ENCODE measurements at regions not wholly inside any gene's neighbourhood (a gene's known extent, or its start where the extent isn't known, plus 50 kb on each side); places are given as distances from the start of the nearest gene placed in this dataset.

- FAIRE-seq (no peak), DNase-seq (ENCODE audit: low read depth) (no peak)
- Histone ChIP-seq H3K27me3 (ENCODE audit: control insufficient read depth, insufficient read depth, low read length) (no peaks in the 10 kb centered on the region), H3K4me3 (ENCODE audit: low read depth, low read length) (no peak overlapping the region), H3K36me3 (ENCODE audit: control insufficient read depth, insufficient read depth, low read length) (no peaks in the 10 kb centered on the region)
- TF ChIP-seq CTCF (IDR thresholded peaks at IDR 0.05; ENCODE audit: insufficient read depth, low read length, severe bottlenecking): no peak
These were observed 170.1 kb downstream of the SIPA1L2 start for GRCh38 chr1:232459826-232460225.

GRCh38 chr1:232459087-232459486 is 170.8 kb downstream of the SIPA1L2 start:
- no peak for FAIRE-seq
- TF ChIP-seq CTCF (IDR thresholded peaks at IDR 0.05; ENCODE audit: insufficient read depth, low read length, severe bottlenecking): no peak
- no peaks in the 10 kb centered on the region for H3K27me3 ChIP-seq (ENCODE audit: control insufficient read depth, insufficient read depth, low read length)
- H3K36me3 ChIP-seq (ENCODE audit: control insufficient read depth, insufficient read depth, low read length): no peaks in the 10 kb centered on the region
- no peak overlapping the region for H3K4me3 ChIP-seq (ENCODE audit: low read depth, low read length)
- no peak for DNase-seq (ENCODE audit: low read depth)

DNA sequence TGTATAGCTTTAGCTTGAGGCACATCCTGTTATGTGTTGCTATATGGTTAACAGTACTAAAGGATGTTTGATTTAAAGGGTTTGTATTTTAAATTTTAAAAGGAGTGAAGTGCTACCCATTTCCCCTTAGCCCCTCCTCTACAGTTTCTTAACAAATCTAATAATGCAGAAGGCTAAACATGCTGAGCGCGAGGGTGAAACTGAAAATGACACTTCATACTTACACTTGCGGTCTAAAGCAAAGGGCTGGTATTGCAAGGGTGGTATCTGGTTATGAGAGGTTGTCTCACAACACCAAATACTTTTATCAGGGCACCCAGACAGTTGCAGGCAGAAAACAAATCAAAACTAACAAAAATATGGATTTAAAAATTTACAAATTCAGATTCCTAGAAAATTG is 172.3 kb downstream of the SIPA1L2 start:
- no peak for FAIRE-seq
- no peak for TF ChIP-seq CTCF (IDR thresholded peaks at IDR 0.05; ENCODE audit: insufficient read depth, low read length, severe bottlenecking)
- H3K36me3 ChIP-seq (ENCODE audit: control insufficient read depth, insufficient read depth, low read length): no peaks in the 10 kb centered on the region

DNA sequence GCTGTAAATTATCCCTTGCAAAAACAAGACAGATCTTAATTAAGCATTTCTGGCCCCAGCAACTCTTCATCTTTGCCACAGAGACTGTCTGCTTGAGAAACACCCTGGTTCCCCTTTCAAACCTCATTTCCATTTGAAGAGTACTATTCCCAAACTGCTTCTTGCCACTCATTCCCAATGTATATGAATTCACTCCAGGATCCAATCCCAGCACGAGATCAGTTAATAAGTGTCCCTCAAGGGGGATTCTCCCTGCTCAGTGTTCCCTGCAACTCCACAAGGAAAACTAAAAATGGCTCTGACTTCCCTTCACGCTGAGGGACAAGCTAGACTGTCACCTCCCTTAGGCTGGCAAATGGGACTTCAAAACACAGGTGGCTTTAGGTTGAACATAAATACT is 173.2 kb downstream of the SIPA1L2 start:
- peak; percentile 79 for FAIRE-seq
- Histone ChIP-seq H3K27me3 (ENCODE audit: control insufficient read depth, insufficient read depth, low read length) (no peaks in the 10 kb centered on the region), H3K36me3 (ENCODE audit: control insufficient read depth, insufficient read depth, low read length) (no peaks in the 10 kb centered on the region), H3K4me3 (ENCODE audit: low read depth, low read length) (no peak overlapping the region)
- no peak for TF ChIP-seq CTCF (IDR thresholded peaks at IDR 0.05; ENCODE audit: insufficient read depth, low read length, severe bottlenecking)
- DNase-seq (ENCODE audit: low read depth): no peak

More for the DNA sequence above, 172.3 kb downstream of the SIPA1L2 start:
- Histone ChIP-seq H3K4me3 (ENCODE audit: low read depth, low read length) (no peak overlapping the region), H3K27me3 (ENCODE audit: control insufficient read depth, insufficient read depth, low read length) (no peaks in the 10 kb centered on the region)
- DNase-seq (ENCODE audit: low read depth): no peak

DNA sequence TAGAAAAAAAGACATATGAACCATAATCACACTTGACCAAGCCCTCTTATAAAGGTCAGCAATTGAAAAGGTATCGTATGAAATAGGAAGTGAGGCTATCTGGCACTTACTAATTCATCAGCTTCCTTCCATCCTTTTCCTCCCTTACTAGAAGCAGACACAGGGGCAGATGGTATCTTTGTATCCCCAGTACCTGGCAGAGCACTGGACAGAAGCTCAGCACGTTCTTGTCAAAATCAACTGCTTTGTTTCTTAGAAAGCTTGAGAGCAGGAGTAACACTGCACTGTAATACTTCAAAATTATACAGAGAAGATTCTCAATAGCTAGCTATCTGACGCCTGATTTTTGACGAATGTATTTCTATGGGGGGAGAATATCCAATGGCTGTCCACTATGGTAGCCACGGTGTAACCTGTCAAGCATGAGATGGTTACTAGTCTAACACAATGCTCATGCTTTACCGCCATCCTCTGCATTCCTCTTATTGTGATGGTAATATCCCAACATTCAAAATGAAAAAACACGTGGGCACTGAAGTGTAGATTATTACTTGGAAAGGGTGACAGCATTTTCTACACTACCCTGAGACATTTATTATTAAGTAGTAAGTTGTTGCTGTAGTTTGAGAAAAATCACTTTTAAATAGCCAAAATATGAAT is 175.6 kb downstream of the SIPA1L2 start:
- no peak for TF ChIP-seq CTCF (IDR thresholded peaks at IDR 0.05; ENCODE audit: insufficient read depth, low read length, severe bottlenecking)
- Histone ChIP-seq H3K4me3 (ENCODE audit: low read depth, low read length) (no peak overlapping the region), H3K27me3 (ENCODE audit: control insufficient read depth, insufficient read depth, low read length) (no peaks in the 10 kb centered on the region), H3K36me3 (ENCODE audit: control insufficient read depth, insufficient read depth, low read length) (no peaks in the 10 kb centered on the region)
- no peak for FAIRE-seq
- no peak for DNase-seq (ENCODE audit: low read depth)
